ENCODE measurements at regions not wholly inside any gene's neighbourhood (a gene's known extent, or its start where the extent isn't known, plus 50 kb on each side); places are given as distances from the start of the nearest gene placed in this dataset.

GRCh38 chr6:164579035-164579434 is 730.4 kb downstream of the C6orf118 start:
- no peaks in the 10 kb centered on the region for H3K27me3 Mint-ChIP-seq (ENCODE audit: unreplicated experiment)
- H3K9me3 Mint-ChIP-seq (ENCODE audit: unreplicated experiment) = peaks cover 4% of the 10 kb centered on the region
- no peak for DNase-seq
- TF ChIP-seq CTCF (IDR thresholded peaks at IDR 0.05; ENCODE audit: partially characterized antibody, unreplicated experiment) = no peak
- no peaks in the 10 kb centered on the region for H3K4me1 Mint-ChIP-seq (ENCODE audit: low read depth, unreplicated experiment)
- no peak overlapping the region for H3K27ac Mint-ChIP-seq (ENCODE audit: unreplicated experiment)
- H3K4me3 Mint-ChIP-seq (ENCODE audit: unreplicated experiment) = no peak overlapping the region
- H3K36me3 Mint-ChIP-seq (ENCODE audit: unreplicated experiment) = peaks cover 10% of the 10 kb centered on the region

- DNase-seq = no peak
- no peaks in the 10 kb centered on the region for H3K27me3 Mint-ChIP-seq (ENCODE audit: unreplicated experiment)
- no peak overlapping the region for H3K27ac Mint-ChIP-seq (ENCODE audit: unreplicated experiment)
- peaks cover 4% of the 10 kb centered on the region for H3K9me3 Mint-ChIP-seq (ENCODE audit: unreplicated experiment)
- peaks cover 10% of the 10 kb centered on the region for H3K36me3 Mint-ChIP-seq (ENCODE audit: unreplicated experiment)
- H3K4me3 Mint-ChIP-seq (ENCODE audit: unreplicated experiment) = no peak overlapping the region
- H3K4me1 Mint-ChIP-seq (ENCODE audit: low read depth, unreplicated experiment) = no peaks in the 10 kb centered on the region
- TF ChIP-seq CTCF (IDR thresholded peaks at IDR 0.05; ENCODE audit: partially characterized antibody, unreplicated experiment) = no peak
These were observed 730.8 kb downstream of the C6orf118 start for GRCh38 chr6:164578616-164579015.

DNA sequence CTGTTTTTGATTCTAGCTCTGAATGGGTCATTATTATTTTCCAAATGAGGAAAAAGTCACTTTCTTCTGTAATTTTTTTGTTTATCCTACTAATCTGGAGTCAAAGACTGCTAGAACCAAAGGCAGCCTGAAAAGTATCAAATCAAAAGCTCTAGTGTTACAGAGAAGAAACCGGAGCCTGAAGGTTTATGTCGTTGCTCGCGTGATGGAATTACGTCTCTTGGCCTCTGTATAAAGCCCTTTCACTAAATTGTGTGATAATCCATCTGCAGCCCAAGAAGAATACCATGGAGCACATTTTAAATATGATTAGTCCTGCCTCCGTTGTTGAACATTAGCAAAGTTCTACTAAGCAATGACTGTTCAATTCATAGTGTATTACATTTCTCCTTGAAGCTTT is 738.6 kb downstream of the C6orf118 start:
- H3K27me3 Mint-ChIP-seq (ENCODE audit: unreplicated experiment) = no peaks in the 10 kb centered on the region
- H3K27ac Mint-ChIP-seq (ENCODE audit: unreplicated experiment) = no peak overlapping the region
- H3K4me3 Mint-ChIP-seq (ENCODE audit: unreplicated experiment) = no peak overlapping the region
- H3K9me3 Mint-ChIP-seq (ENCODE audit: unreplicated experiment) = no peaks in the 10 kb centered on the region
- DNase-seq = no peak
- H3K36me3 Mint-ChIP-seq (ENCODE audit: unreplicated experiment) = peaks cover 9% of the 10 kb centered on the region
- no peaks in the 10 kb centered on the region for H3K4me1 Mint-ChIP-seq (ENCODE audit: low read depth, unreplicated experiment)
- no peak for TF ChIP-seq CTCF (IDR thresholded peaks at IDR 0.05; ENCODE audit: partially characterized antibody, unreplicated experiment)

GRCh38 chr6:164569509-164569908 is 739.9 kb downstream of the C6orf118 start:
- peaks cover 5% of the 10 kb centered on the region for H3K36me3 Mint-ChIP-seq (ENCODE audit: unreplicated experiment)
- no peaks in the 10 kb centered on the region for H3K27me3 Mint-ChIP-seq (ENCODE audit: unreplicated experiment)
- no peak for DNase-seq
- H3K27ac Mint-ChIP-seq (ENCODE audit: unreplicated experiment) = no peak overlapping the region
- H3K4me3 Mint-ChIP-seq (ENCODE audit: unreplicated experiment) = no peak overlapping the region
- TF ChIP-seq CTCF (IDR thresholded peaks at IDR 0.05; ENCODE audit: partially characterized antibody, unreplicated experiment) = no peak
- no peaks in the 10 kb centered on the region for H3K4me1 Mint-ChIP-seq (ENCODE audit: low read depth, unreplicated experiment)
- no peaks in the 10 kb centered on the region for H3K9me3 Mint-ChIP-seq (ENCODE audit: unreplicated experiment)

- H3K27ac Mint-ChIP-seq (ENCODE audit: unreplicated experiment) = no peak overlapping the region
- TF ChIP-seq CTCF (IDR thresholded peaks at IDR 0.05; ENCODE audit: partially characterized antibody, unreplicated experiment) = no peak
- no peaks in the 10 kb centered on the region for H3K9me3 Mint-ChIP-seq (ENCODE audit: unreplicated experiment)
- H3K4me1 Mint-ChIP-seq (ENCODE audit: low read depth, unreplicated experiment) = no peaks in the 10 kb centered on the region
- no peaks in the 10 kb centered on the region for H3K36me3 Mint-ChIP-seq (ENCODE audit: unreplicated experiment)
- no peak overlapping the region for H3K4me3 Mint-ChIP-seq (ENCODE audit: unreplicated experiment)
- no peak for DNase-seq
- no peaks in the 10 kb centered on the region for H3K27me3 Mint-ChIP-seq (ENCODE audit: unreplicated experiment)
These were observed 745.5 kb downstream of the C6orf118 start for GRCh38 chr6:164563924-164564323.
